Hepatocyte (in vitro differentiated cells): ENCODE measurements at regions not wholly inside any gene's neighbourhood (a gene's known extent, or its start where the extent isn't known, plus 50 kb on each side); places are given as distances from the start of the nearest gene placed in this dataset.

Source experiments
- DNase-seq: peaks from one replicate; pipeline ENCODE4 v3.0.0-alpha.2; 2016; ENCODE audit warnings: low spot score
- H2AFZ ChIP-seq: fragments of 200-600 bp; sonication (generic); 2 replicates; pipeline ENCODE4 v1.6.0; 2016; ENCODE audit warnings: antibody characterized with exemption, mild to moderate bottlenecking
- H3K27ac ChIP-seq: fragments of 200-600 bp; sonication (generic); 2 replicates; pipeline ENCODE4 v1.5.1; 2016; ENCODE audit warnings: mild to moderate bottlenecking
- H3K27me3 ChIP-seq: fragments of 200-600 bp; sonication (generic); 2 replicates; pipeline ENCODE4 v1.6.1; 2016
- H3K36me3 ChIP-seq: fragments of 200-600 bp; sonication (generic); replicated peaks from 2 replicates; pipeline ENCODE4 v1.5.1; 2016; ENCODE audit warnings: low read depth; ENCODE audit not compliant: insufficient read depth
- H3K4me1 ChIP-seq: fragments of 200-600 bp; sonication (generic); 2 replicates; pipeline ENCODE4 v1.5.1; 2016; ENCODE audit warnings: mild to moderate bottlenecking, moderate library complexity; ENCODE audit not compliant: insufficient read depth
- H3K4me2 ChIP-seq: fragments of 200-600 bp; sonication (generic); 2 replicates; pipeline ENCODE4 v1.6.0; 2016
- H3K4me3 ChIP-seq: fragments of 200-600 bp; sonication (generic); 2 replicates; pipeline ENCODE4 v1.5.1; 2016; ENCODE audit warnings: mild to moderate bottlenecking
- H3K79me2 ChIP-seq: fragments of 200-600 bp; sonication (generic); 2 replicates; pipeline ENCODE4 v1.6.0; 2017; ENCODE audit warnings: mild to moderate bottlenecking
- H3K9me2 ChIP-seq: fragments of 200-600 bp; sonication (generic); replicated peaks from 2 replicates; pipeline ENCODE4 v1.6.0; 2017; ENCODE audit warnings: mild to moderate bottlenecking; ENCODE audit not compliant: insufficient read depth
- H3K9me3 ChIP-seq: fragments of 200-600 bp; sonication (generic); 2 replicates; pipeline ENCODE4 v1.5.1; 2016; ENCODE audit warnings: low read depth, mild to moderate bottlenecking
- H4K20me1 ChIP-seq: fragments of 200-600 bp; sonication (generic); 2 replicates; pipeline ENCODE4 v1.6.0; 2016; ENCODE audit warnings: mild to moderate bottlenecking; ENCODE audit not compliant: insufficient read depth, poor library complexity, severe bottlenecking
- EZH2 ChIP-seq: fragments of 200-600 bp; sonication (generic); IDR thresholded peaks from 2 replicates; pipeline ENCODE4 v1.6.1; 2016; ENCODE audit warnings: antibody characterized with exemption, mild to moderate bottlenecking, borderline replicate concordance
- EZH2phosphoT487 ChIP-seq: fragments of 200-600 bp; sonication (generic); IDR thresholded peaks from one replicate; pipeline ENCODE4 v1.6.1; 2018; ENCODE audit warnings: antibody characterized with exemption, mild to moderate bottlenecking, low read depth, moderate library complexity; ENCODE audit not compliant: unreplicated experiment, severe bottlenecking
- WGBS: methylation state at CpG from one replicate; pipeline ENCODE4 v1.1.6; 2016; ENCODE audit warnings: low lambda C conversion rate; ENCODE audit errors: missing lambda C conversion rate; 5-methylcytosine and 5-hydroxymethylcytosine counted together
- TF ChIP-seq, protein P1 (sequence below): fragments of 200-600 bp; sonication (generic); IDR thresholded peaks from 2 replicates; pipeline ENCODE4 v1.5.1; 2016; ENCODE audit warnings: antibody characterized with exemption, mild to moderate bottlenecking; ENCODE audit not compliant: poor library complexity

DNA sequence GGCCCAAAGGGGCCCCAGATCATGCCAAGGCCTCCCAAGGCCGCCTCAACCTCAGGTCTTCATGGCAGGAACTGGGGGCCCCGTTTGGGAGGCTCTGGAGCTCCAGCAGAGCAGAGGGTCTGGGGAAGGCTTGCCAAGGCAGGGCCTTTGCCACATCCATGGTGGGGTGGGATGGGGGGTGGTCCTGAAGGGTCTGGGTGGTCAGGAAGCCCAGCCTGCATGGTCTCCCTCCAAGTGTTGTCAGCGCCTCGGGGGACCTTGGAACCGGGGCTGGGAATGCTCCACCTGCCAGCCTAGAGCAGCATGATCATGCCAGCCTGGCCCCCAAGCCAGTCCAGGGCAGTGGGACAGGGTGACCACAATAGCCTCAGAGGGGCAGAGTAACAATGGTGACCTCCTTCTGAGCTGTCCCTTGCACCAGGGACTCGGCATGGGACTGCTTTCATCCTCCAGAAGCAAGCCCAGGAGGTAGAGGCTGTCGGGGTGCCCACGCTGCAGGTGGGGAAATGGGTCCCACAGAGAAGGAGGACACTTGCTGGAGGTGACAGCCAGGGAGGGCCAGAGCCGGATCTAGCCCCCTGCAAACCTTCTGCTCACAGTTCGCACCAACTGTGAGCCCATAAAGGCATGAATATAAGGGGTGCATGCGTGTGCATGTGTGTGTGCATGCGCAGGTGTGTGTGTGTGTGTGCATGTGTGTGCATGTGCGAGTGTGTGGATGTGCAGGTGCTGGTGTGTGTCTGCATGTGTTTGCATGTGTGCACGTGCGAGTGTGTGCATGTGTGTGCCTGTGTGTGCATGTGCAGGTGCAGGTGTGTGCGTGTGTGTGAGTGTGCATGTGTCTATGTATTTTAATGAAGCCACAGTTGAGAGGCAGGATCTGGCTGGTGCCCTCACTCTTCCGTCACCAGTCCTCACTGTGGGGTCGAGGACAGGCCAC, 63.8 kb downstream of the MYEOV start:
- H3K27me3 ChIP-seq: no peaks in the 10 kb centered on the region
- H3K36me3 ChIP-seq: no peaks in the 10 kb centered on the region
- peaks cover 5% of the 10 kb centered on the region for H3K9me3 ChIP-seq
- no peak overlapping the region for H3K4me3 ChIP-seq
- no peak overlapping the region for H2AFZ ChIP-seq
- DNase-seq: no peak
- no peaks in the 10 kb centered on the region for H3K79me2 ChIP-seq
- no peak for TF ChIP-seq EZH2phosphoT487
- TF ChIP-seq, protein P1, sequence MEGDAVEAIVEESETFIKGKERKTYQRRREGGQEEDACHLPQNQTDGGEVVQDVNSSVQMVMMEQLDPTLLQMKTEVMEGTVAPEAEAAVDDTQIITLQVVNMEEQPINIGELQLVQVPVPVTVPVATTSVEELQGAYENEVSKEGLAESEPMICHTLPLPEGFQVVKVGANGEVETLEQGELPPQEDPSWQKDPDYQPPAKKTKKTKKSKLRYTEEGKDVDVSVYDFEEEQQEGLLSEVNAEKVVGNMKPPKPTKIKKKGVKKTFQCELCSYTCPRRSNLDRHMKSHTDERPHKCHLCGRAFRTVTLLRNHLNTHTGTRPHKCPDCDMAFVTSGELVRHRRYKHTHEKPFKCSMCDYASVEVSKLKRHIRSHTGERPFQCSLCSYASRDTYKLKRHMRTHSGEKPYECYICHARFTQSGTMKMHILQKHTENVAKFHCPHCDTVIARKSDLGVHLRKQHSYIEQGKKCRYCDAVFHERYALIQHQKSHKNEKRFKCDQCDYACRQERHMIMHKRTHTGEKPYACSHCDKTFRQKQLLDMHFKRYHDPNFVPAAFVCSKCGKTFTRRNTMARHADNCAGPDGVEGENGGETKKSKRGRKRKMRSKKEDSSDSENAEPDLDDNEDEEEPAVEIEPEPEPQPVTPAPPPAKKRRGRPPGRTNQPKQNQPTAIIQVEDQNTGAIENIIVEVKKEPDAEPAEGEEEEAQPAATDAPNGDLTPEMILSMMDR: no peak
- H4K20me1 ChIP-seq: no peaks in the 10 kb centered on the region
- no peak overlapping the region for H3K4me2 ChIP-seq
- WGBS: 84% methylated on average over 18 of the region's 18 CpGs
- no peaks in the 10 kb centered on the region for H3K4me1 ChIP-seq
- no peaks in the 10 kb centered on the region for H3K9me2 ChIP-seq
- H3K27ac ChIP-seq: no peak overlapping the region

DNA sequence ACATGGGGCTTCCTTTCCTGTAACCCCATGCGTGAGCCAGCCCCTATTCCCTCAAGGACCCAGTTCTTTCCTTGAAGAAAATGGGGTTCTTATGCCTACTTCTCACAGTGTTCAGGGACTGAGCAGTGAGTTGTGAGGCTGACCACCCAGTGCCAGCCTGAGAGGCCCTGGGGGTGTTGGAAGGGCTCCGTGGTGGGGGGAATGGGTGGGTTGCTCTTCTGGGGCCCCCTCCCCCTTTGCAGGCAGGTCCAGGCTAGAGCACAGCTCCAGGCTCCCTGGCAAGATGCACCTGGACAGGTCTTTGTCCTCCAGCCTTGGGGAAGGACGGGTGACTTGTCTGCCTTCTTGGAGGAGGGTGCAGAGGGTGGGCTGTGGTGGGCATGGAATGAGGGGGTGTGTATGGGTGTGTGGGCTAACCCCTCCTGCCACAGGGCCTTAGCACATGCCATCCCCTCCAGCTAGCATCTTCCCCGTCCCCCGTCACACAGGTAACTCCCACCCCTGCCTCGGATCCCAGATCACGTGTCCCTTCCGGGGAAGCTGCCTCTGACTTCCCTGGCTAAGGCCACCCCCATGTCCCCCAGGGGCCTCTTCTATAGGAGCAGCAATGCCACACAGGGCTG, 64.6 kb downstream of the MYEOV start:
- Histone ChIP-seq H3K9me3 (peaks cover 5% of the 10 kb centered on the region), H3K36me3 (no peaks in the 10 kb centered on the region), H3K4me1 (no peaks in the 10 kb centered on the region), H3K27me3 (no peaks in the 10 kb centered on the region), H2AFZ (no peak overlapping the region), H3K79me2 (no peaks in the 10 kb centered on the region), H3K4me2 (no peak overlapping the region), H3K27ac (no peak overlapping the region), H3K4me3 (no peak overlapping the region), H3K9me2 (no peaks in the 10 kb centered on the region), H4K20me1 (no peaks in the 10 kb centered on the region)
- TF ChIP-seq EZH2: no peak
- no peak for DNase-seq
- 89% methylated on average over 6 of the region's 8 CpGs for WGBS

DNA sequence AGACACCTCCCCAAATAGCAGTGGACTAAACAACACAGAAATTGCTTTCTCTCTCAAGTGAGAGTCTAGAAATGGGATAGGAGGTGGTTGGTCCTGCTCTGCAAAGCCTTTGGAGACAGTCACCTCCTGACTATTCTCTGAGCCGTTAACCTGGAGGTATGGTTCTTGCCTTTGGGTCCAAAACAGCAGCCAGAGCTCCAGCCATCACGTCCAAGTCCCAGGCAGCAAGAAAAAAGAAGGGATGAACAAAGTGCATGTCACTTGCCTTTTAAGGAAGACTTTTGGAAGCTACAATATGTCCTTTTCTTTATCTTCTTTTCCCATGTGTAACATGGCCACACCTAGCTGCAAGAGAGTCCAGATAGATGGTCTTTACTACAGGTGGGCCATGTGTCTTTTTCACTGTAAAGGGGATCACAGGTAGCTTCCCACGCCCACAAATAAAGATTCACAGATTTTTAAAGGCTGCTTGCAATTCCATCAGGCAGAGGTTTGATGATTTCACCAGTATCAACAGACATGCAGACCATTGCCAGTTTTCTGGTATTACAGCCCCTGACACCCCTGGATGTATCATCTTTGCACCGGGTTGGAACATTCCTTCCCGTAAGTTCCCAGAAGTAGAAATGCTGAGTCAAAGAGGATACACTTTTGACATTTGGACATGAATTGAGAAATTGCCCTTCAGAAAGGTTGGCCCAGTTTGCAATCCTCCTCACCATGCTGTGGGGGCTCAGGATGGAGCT, 66.0 kb downstream of the MYEOV start:
- H4K20me1 ChIP-seq: no peaks in the 10 kb centered on the region
- peaks cover 5% of the 10 kb centered on the region for H3K9me3 ChIP-seq
- peaks cover 7% of the 10 kb centered on the region for H3K4me1 ChIP-seq
- DNase-seq: no peak
- H3K9me2 ChIP-seq: no peaks in the 10 kb centered on the region
- WGBS: 92% methylated on average over 5 of the region's 5 CpGs
- H3K27ac ChIP-seq: no peak overlapping the region
- no peaks in the 10 kb centered on the region for H3K79me2 ChIP-seq
- no peak overlapping the region for H3K4me3 ChIP-seq
- no peak overlapping the region for H2AFZ ChIP-seq
- TF ChIP-seq EZH2phosphoT487: no peak
- TF ChIP-seq EZH2: no peak
- TF ChIP-seq, protein P1: no peak
- H3K36me3 ChIP-seq: no peaks in the 10 kb centered on the region
- no peak overlapping the region for H3K4me2 ChIP-seq
- H3K27me3 ChIP-seq: no peaks in the 10 kb centered on the region
